HAP-1 (cell line): ENCODE measurements at regions not wholly inside any gene's neighbourhood (a gene's known extent, or its start where the extent isn't known, plus 50 kb on each side); places are given as distances from the start of the nearest gene placed in this dataset.

Experiments used
- DNase-seq, 2 experiments: peaks; one replicate each; pipeline ENCODE4 v3.0.0-alpha.2; 2016 to 2020; ENCODE audit warnings: low spot score in 2 of 2
- H3K27me3 ChIP-seq: fragments of 250-450 bp; sonication (Bioruptor Pico); 2 replicates; pipeline ENCODE4 v1.5.1; 2020; ENCODE audit warnings: low read depth, mild to moderate bottlenecking, moderate library complexity
- H3K36me3 ChIP-seq: fragments of 250-450 bp; sonication (Bioruptor Pico); replicated peaks from 2 replicates; pipeline ENCODE4 v1.5.1; 2020; ENCODE audit warnings: mild to moderate bottlenecking
- H3K4me1 ChIP-seq: fragments of 250-450 bp; sonication (Bioruptor Pico); 2 replicates; pipeline ENCODE4 v1.5.1; 2020; ENCODE audit warnings: mild to moderate bottlenecking
- H3K4me3 ChIP-seq: fragments of 250-450 bp; sonication (Bioruptor Pico); 2 replicates; pipeline ENCODE4 v1.5.1; 2020; ENCODE audit warnings: mild to moderate bottlenecking, moderate library complexity
- H3K9me3 ChIP-seq: fragments of 250-450 bp; sonication (Bioruptor Pico); 2 replicates; pipeline ENCODE4 v1.5.1; 2020; ENCODE audit warnings: mild to moderate bottlenecking, moderate library complexity
- in situ Hi-C: fragments of 300-500 bp; cut with MboI; formaldehyde crosslinking; loops from 3 replicates; pipeline ENCODE4 v1.14.3; 2020; ENCODE audit warnings: low sequenced_read_pairs, inconsistent platforms, mixed read lengths

DNA sequence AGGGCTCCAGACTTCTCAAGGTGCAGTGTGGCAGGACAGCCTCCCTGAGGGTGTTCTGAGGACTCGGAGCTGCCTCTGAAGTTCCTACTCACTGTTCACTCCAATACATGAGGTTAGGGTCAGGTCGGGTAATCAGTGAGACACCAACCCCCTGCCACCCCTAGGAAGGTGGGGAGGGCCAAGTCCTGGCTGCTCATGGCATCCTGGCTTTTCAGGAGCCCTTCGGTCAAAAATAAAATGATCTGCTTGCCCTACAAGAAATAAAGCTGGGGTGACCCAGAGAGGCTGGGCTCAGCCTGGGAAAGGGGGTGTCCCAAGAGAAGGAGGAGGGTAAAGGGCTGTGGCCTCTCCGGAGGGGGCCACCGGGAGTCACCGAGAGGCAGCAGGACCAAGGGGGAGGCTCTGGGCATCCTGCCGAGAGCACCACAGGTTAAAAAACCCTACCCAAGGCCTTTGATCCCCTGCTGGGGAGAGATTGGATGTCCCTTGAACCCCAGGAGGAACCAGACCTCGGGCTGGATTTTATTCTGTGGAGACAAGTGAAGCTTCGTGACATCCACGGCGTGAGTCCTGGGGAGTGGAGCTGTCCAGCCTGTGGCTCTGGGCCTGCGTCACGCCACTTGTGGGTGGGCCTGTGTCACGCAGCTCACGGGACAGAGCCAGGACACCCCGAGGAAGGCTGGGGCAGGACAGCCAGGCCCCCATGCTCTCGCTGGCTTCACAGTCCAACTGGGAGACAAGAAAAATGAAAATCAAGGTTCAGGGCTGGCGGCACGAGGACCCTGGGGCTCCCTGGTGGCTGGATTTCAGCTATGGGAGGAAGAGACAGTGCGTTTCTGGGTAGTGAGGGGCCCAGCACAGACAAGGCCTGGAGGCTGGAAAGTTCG, 102.2 kb upstream of the FGF3 start:
- DNase-seq: no peak
- Histone ChIP-seq H3K4me3 (no peak overlapping the region), H3K9me3 (no peaks in the 10 kb centered on the region), H3K27me3 (peaks cover 35% of the 10 kb centered on the region), H3K4me1 (no peaks in the 10 kb centered on the region), H3K36me3 (no peaks in the 10 kb centered on the region)
- in situ Hi-C loops: no loop called here

GRCh38 chr11:69922015-69922595, 102.9 kb upstream of the FGF3 start:
- Histone ChIP-seq H3K36me3 (no peaks in the 10 kb centered on the region), H3K4me1 (no peaks in the 10 kb centered on the region), H3K27me3 (peaks cover 38% of the 10 kb centered on the region), H3K4me3 (no peak overlapping the region), H3K9me3 (no peaks in the 10 kb centered on the region)
- no peak for DNase-seq
- in situ Hi-C loops: no loop called here

GRCh38 chr11:69922596-69923111, 103.4 kb upstream of the FGF3 start:
- H3K4me3 ChIP-seq: no peak overlapping the region
- peaks cover 42% of the 10 kb centered on the region for H3K27me3 ChIP-seq
- in situ Hi-C loops: no loop called here
- no peak for DNase-seq
- H3K9me3 ChIP-seq: no peaks in the 10 kb centered on the region
- H3K36me3 ChIP-seq: no peaks in the 10 kb centered on the region
- H3K4me1 ChIP-seq: no peaks in the 10 kb centered on the region

- Histone ChIP-seq H3K36me3 (no peaks in the 10 kb centered on the region), H3K4me3 (no peak overlapping the region), H3K27me3 (peaks cover 47% of the 10 kb centered on the region), H3K4me1 (no peaks in the 10 kb centered on the region), H3K9me3 (no peaks in the 10 kb centered on the region)
- DNase-seq: no peak
- in situ Hi-C loops: no loop called here
Observed at GRCh38 chr11:69923196-69923595, 104.0 kb upstream of the FGF3 start.

- Histone ChIP-seq H3K27me3 (peaks cover 47% of the 10 kb centered on the region), H3K9me3 (no peaks in the 10 kb centered on the region), H3K4me3 (no peak overlapping the region), H3K36me3 (no peaks in the 10 kb centered on the region), H3K4me1 (no peaks in the 10 kb centered on the region)
- DNase-seq: no peak
- in situ Hi-C loops: no loop called here
Observed at GRCh38 chr11:69923641-69924307, 104.6 kb upstream of the FGF3 start.

DNA sequence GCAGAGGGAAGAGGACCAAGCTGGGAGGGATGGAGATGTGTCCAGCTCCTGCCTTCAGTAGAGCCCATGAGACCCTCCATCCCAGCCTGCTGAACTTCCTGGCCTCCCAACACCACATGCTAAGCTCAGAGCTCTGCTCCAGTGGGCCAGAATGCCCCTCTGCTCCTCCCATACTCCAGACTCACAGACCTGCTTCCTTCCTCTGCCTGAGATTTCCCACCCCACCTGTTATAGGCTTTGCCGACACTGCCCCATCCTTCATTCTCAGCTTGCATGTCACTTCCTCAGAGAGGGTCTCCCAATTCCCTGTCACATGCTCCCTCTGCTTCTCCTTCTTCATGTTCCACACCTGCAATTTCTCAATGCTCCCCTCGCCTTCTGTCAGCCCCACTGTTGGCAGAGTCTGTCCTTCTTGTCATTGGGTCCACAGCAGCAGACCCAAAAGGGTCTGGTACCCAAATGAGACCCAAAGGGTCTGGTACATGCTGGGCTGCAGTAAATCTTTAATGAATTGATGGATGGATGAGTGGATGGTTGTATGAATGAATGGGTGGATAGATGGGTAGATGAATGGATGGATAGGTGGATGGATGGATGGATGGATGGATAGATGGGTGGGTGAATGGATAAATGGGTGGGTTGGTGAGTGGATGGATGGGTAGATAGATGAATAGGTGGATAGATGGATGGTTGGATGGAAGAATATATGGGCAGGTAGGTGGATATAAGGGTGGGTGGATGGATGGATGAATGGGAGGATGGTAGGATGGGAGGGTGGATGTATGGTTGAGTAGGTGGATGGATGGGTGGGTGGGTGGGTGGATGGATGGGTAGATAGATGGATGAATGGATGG, 105.3 kb upstream of the FGF3 start:
- Histone ChIP-seq H3K4me1 (no peaks in the 10 kb centered on the region), H3K27me3 (peaks cover 47% of the 10 kb centered on the region), H3K4me3 (no peak overlapping the region), H3K36me3 (no peaks in the 10 kb centered on the region), H3K9me3 (no peaks in the 10 kb centered on the region)
- no peak for DNase-seq
- in situ Hi-C loops: no loop called here

- H3K9me3 ChIP-seq: no peaks in the 10 kb centered on the region
- DNase-seq: no peak
- no peaks in the 10 kb centered on the region for H3K4me1 ChIP-seq
- peaks cover 47% of the 10 kb centered on the region for H3K27me3 ChIP-seq
- H3K36me3 ChIP-seq: no peaks in the 10 kb centered on the region
- in situ Hi-C loops: no loop called here
- H3K4me3 ChIP-seq: no peak overlapping the region
Observed at GRCh38 chr11:69925366-69926196, 106.4 kb upstream of the FGF3 start.

DNA sequence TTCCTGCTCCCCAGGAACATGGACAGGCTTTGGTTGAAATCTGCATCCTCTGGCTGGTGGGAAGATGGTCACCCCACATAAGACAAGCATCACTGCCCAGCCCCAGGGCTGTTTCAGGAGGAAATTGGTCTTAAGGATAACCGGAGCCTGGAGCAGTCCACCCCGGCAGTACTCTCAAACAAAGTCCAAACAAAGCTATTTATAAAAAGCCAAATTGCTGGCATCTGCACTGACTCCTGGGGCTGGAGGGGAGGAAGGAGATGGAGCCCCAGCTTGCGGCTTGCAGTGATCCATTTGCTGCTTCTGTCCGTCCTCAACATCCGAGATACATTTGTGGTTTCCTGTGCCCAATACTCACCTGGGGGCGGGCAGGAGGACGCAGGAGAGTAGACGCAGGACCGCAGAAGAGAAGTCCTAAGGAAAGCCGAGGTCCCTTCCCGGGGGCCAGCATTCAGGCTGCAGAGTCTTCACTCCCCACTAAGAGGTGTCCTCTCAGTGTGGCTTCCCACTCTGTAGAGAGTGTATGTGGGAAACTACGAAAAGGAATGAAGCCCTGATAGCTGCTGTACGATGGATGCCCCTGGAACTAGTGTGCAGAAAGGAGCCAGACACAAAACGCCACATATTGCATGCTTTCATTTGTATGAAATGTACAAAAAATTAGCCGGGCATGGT, 107.3 kb upstream of the FGF3 start:
- peaks cover 47% of the 10 kb centered on the region for H3K27me3 ChIP-seq
- in situ Hi-C loops: no loop called here
- no peaks in the 10 kb centered on the region for H3K9me3 ChIP-seq
- H3K4me1 ChIP-seq: no peaks in the 10 kb centered on the region
- DNase-seq: no peak
- H3K4me3 ChIP-seq: no peak overlapping the region
- no peaks in the 10 kb centered on the region for H3K36me3 ChIP-seq

GRCh38 chr11:69928121-69928520, 108.9 kb upstream of the FGF3 start:
- DNase-seq: no peak
- Histone ChIP-seq H3K9me3 (no peaks in the 10 kb centered on the region), H3K27me3 (peaks cover 50% of the 10 kb centered on the region), H3K4me3 (no peak overlapping the region), H3K36me3 (no peaks in the 10 kb centered on the region), H3K4me1 (no peaks in the 10 kb centered on the region)
- in situ Hi-C loops: no loop called here

DNA sequence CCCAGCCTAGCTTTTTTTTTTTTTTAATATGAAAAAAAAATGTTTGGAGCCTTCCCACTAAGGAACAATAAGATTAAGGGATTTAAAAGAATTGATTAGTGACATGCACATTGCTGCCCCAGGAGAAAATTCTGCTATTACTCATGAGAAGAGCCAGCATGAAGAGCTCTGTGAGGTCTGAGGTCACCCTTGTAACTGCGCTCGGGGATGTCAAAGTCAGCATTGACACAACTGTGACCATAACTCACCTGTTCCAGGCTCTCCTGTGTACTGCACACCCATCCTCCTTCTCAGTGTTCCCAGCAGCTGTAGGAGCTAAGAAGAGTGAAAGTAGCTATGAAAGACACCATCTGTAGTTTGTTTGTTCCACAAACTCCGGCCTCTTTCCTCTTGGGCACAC, 109.8 kb upstream of the FGF3 start:
- DNase-seq: no peak
- Histone ChIP-seq H3K4me3 (no peak overlapping the region), H3K27me3 (peaks cover 44% of the 10 kb centered on the region), H3K36me3 (no peaks in the 10 kb centered on the region), H3K4me1 (no peaks in the 10 kb centered on the region), H3K9me3 (no peaks in the 10 kb centered on the region)
- in situ Hi-C loops: no loop called here

- peaks cover 33% of the 10 kb centered on the region for H3K27me3 ChIP-seq
- no peak for DNase-seq
- in situ Hi-C loops: no loop called here
Observed at GRCh38 chr11:69930081-69931059, 111.2 kb upstream of the FGF3 start.

More at GRCh38 chr11:69930081-69931059, 111.2 kb upstream of the FGF3 start:
- no peaks in the 10 kb centered on the region for H3K9me3 ChIP-seq
- H3K36me3 ChIP-seq: no peaks in the 10 kb centered on the region
- no peaks in the 10 kb centered on the region for H3K4me1 ChIP-seq
- H3K4me3 ChIP-seq: no peak overlapping the region
